GM04503 (cell line): ENCODE measurements at regions not wholly inside any gene's neighbourhood (a gene's known extent, or its start where the extent isn't known, plus 50 kb on each side); places are given as distances from the start of the nearest gene placed in this dataset.

Experiments
- DNase-seq: peaks from one replicate; pipeline ENCODE4 v3.0.0-alpha.2; 2012; ENCODE audit warnings: low read depth

DNA sequence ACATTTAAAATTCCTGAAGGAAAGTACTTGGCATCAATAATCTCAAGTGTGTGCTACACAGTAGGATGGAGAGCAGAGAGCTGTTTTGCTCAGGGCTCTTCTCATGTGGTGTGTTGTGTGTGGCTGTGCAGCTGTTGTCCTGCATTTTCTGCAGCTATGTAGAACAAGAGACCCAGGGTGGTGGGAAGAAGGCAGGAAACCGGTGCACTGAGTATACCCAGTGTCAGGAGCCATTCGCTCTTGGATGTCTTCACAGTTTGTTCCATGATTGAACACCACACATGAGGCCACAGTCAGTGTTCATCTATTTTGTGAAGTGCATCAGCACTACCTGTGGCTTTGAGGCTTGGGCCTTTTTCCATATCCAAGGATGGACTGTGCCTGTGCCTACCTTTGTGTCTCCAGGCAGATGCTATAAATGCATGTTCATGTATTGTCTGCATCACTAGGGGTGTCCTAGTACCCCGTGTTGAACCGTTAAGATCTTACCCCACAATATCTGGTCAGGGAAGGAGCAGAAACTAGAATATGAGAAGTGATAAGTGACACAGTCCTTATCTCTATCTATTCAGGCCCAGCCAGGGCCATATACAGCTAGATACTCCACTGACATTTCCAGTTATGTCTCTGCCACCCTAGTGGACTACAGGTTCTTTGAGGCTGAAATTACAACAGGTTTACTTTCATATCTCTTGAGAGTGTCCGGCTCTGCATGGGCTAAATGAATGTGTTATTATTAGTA, 194.3 kb downstream of the NR2F2 start:
- DNase-seq = no peak

DNA sequence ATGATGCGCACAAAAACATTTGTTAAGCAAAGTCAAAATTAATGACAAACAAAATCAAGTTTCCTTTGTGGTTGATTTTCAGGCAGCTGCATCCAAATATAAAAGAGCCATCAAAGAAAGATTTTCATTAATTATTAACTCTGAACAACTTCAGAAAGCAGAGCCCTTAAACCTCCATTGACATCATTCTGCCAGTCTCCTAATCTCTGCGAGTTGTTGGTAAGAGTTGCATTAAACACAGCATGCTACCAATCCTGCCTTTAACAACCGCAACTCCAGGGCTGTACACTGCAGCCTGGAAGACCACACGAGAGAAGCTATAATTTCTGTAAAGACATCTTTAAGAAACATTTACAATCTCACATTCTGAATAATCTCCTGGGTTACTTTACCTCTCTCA, 204.6 kb downstream of the NR2F2 start:
- no peak for DNase-seq

DNA sequence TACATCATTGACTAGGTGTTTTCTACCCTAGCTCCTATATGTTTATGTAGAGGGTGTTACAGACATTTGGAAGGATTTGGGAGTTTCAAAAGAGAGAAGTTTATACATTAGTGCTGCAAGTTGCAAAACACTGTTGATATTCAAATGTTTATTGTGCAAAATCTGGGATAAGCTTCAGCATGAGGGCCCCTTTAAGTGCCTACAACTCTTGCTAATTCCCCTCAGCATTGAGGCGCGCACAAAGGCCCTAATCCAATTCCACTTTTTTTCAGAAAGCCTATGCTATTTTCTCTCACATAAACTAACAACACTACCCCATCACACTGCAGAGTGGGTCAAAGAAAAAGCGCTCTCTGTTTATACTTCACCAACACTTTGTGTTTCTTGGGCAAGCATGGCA, 208.0 kb downstream of the NR2F2 start:
- no peak for DNase-seq

DNA sequence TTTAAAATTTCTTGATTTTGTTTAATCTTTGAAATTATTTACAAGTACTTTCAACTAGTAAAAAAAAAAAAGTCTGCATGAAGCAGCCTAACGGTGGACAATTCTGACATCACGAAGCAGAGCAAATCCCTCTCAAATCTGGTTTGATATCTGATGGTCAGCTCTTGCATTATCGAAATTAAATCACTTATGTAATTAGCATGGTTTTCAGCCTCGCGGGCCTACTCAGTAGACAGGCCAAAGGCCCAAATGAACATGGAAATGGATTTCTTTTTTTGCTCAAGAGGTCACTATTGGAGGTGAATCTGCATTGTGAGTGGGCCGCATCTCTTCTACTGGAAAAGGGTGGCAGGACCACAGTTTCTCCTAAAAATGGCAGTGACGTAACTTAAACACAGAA, 209.8 kb downstream of the NR2F2 start:
- DNase-seq = no peak

DNA sequence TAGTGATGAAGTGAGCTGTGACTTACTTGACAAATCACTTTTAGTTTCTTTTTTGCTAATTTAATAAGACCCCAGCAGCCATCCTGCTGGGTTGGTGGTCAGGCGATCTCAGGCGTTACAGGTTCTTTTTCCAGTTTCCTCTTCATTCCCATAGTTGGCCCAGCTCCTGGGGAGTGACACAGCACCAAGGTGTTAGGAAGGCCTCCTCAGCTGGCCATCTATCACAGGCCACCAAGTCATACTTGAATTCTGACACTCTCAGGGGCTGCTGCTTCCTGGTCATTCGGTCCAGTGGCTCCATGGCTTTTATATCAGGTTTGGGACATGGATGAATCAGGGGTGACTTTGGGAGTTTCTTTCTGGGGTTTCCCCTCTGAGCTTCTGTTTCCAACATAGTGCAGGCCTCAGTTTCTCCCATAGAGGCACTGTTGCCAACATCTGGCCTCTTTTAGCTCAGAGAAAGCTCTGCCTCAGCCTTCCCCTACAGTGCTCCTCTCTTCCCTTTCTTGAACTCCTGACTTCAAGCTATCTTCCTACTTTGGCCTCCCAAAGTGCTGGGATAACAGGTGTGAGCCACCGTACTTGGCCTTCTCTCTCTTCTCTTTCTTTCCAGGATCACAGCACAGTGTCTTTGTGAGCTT, 211.8 kb downstream of the NR2F2 start:
- no peak for DNase-seq

DNA sequence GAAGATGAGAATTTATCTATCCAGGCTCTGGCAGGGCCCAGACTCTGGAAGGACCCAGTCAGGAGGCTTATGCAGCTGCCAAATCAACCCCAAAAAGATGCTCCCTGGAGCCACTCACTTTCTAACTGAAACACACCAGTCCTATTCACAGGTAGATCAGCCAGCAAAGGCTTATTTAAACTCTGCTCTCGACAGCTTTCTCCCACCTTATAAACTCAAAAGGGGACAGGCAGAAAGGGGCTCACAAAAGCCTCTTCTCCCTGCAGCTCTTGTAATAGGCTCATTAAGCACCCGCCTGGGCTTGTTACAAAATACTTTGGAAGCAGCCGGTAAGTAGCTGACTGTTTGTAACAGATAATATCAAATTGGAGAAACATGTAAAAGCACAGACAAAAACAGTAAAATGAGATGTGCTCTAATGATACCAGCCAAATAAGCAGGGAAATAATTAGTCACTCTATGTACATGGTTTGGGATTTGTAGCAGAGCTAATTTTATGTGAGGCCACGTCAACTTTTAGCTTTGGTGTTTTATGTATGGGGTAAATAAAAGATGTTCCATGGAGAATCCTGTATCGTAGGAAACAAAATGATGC, 213.8 kb downstream of the NR2F2 start:
- no peak for DNase-seq

DNA sequence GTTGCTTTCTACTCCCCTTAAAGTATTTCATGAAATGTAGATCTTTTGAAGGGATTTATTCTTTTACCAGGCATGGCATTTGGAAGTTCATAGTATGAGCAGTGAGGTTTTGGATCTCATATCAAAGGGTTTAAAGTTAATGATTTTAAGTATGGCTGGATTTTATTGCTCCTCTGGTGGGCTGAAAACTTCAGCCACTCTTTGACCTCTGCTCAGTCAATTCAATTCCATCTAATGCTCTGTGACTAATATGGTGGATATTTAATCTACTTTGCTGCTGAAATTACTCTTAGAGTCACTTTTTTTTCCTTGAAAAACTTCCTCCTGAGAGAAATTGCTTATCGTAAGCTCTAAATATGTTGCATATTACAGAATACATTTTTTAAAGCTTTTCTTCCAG, 218.6 kb downstream of the NR2F2 start:
- no peak for DNase-seq

DNA sequence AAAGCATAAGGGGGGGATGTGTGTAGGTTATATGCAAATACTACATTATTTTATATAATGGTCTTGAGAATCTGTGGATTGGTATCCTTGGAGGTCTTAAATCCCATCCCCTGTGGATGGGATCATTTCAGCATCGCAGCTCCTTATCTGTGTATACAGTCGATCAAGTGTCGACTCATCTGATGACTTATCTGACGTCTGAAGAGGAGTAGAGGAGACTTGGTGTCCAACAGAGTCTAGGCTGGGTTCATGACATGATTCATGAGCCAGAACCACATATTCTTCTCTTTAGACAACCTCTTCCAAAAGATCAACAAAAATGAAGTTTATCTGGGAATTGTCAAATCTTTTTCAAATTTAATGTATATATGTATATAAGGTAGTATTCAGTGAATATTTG, 220.7 kb downstream of the NR2F2 start:
- no peak for DNase-seq

DNA sequence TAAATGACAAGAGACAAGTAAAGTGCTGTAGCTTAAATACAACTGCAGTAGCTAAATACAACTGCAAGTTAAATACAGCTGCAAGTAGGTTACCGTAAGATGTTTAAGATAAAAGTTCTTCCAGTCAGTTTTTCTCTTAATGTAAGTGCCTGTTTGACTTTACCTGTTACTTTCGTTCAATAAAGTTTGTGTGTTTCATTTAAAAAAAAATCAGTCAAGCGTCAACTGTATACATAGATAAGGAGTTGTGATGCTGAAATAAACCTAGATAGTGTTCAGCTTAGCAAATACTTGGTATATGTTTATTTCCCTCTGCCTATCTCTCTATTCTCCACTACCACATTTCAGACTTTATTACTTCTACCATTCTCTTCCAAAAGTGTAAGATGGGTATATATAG, 221.2 kb downstream of the NR2F2 start:
- no peak for DNase-seq

DNA sequence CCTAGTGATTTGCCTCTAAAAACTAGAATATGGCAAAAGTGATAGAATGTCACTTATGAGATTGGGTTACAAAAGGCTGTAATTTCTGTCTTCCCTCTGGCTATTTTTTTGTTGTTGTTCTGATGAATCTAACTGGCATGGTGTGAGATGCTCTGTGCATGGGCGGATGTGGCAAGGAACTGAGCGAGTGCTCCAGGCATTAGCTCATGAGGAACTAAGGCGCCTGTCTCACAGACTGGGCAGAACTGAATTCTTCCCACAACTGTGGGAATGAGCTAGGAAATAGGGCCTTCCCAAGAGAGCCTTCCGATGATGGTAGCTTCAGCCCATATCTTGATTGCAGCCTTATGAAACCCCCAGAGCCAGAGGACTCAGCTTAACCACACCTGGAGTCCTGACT, 222.5 kb downstream of the NR2F2 start:
- DNase-seq = no peak

DNA sequence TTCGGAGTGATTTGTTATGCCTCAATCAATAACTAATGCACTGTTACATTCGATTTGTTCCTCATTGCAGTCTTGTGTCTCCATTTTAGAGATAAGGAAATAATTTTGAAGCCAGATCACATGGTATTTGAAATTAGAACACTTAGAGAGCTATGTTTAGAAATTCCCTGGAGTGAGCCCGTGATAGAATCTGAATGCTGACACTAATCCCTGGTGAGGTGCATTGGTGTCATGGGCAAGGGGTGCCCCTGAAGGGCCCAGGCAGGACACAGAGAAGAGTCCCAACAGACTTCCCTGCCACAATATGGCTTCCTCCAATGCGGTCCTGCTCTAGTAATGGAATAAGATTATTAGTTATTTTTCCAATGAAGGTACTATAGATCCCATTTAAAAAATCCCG, 223.0 kb downstream of the NR2F2 start:
- no peak for DNase-seq

DNA sequence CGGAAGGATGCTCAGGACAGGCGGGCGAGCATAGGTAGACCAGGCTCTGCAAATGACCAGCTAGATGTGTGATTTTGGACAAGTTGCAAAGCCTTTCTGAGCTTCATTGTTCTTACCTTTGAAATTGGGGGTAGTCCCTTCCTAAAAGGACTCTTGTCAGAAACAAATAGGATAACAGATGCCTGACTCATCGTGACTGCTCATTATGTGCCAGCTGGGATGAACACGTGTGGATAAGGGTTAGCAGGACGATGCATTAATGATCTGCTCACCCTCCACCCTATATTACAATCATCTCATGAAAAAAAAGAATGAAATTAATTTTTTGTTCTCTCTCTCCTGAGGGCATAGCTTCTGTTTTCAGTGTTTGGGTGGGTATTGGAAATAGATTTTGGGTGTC, 223.4 kb downstream of the NR2F2 start:
- DNase-seq = no peak

DNA sequence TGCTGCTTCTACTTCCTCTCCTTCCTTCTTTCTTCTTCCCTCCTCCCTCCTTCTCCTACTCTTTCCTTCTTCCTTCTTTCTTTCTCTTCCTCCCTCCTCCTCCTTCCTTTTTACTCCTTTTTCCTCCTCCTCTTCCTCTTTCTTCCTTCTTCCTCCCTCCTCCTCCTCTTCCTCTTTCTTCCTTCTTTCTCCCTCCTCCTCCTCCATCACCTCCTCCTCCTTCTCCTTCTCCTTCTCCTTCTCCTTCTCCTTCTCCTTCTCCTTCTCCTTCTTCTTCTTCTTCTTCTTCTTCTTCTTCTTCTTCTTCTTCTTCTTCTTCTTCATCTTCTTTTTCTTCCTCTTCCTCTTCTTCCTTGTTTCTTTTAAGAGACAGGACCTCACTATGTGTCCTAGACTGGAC, 224.0 kb downstream of the NR2F2 start:
- no peak for DNase-seq

DNA sequence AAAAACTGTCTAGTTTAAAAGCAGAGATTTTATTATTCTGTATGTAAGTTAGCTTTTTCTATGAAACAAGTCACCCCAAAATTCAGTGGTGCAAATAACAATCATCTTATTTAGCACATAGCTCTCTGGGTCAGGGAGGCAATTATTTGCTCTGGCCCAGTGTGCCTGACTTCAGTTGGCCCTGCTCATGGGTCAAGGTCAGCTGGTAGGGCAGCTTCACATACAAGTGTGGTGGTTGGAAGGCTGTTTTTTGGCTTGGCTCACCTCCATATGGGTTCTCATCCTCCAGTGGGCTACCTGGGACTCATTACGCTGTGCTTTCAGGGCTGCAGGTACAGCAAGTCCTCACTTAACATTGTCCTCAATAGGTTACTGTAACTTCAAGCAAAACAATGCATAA, 228.6 kb downstream of the NR2F2 start:
- DNase-seq = no peak

DNA sequence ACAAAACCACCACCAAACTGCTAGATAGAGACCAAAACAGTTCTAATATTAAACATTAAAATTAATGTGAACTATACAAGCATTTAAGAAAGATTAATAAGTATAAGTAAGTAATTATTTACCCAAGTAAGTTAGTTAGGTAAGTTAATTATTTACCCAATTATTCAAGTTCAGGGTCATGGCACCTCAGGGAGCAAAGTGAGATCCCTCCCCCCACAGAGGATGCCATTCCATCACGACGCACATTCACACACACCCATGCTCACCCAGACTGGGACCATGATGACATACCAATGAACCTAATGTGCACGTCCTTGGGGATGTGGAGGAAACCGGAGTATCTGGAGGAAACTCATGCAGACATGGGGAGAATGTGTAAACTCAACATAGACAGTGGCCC, 229.1 kb downstream of the NR2F2 start:
- DNase-seq = no peak

DNA sequence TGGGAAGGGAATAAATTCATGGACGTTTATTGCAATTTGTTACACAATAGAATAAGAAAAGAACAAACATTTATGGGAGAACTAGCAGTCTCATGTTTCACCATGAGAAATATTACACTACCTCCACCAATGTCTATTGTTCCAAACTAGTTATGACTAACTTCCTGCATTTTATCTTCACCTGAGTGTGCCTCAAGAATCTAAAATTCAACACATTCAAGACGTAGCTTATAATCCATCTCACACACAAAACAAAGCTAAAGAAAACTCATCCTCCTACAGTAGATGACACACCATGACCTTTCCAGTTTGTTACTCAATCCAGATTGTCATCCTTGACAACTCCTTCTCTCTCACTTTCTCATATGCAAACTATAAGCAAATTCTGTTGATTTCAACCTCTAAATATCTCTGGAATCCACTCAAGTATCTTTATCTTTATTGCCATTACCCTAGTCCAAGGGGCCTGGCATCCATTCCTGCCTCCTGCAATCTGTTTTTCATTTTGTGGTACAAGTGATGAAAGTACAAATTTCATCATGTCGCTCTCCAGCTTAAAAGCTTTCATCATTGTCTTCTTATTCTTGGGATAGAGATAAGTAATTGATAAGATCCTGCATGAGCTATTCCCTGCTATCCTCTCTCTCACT, 229.9 kb downstream of the NR2F2 start:
- DNase-seq = no peak

DNA sequence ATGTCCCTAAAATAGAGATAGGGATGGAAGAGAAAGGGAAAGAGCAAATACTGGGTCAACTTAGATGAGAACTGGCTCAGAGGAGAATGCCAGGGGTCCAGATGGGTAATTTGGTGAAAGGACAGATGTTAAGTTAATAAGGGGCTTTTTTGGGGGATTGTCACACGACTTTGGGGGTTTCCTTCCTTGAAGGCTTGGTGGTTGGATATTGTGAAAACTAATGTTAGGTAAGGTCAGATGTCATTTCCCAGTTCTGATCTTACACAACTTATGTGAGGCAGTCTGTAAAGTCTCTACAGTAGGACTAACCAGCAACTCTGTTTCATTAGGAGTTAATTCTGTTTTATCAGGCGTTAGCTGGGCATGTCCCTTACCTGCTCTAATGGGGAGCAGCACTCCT, 231.1 kb downstream of the NR2F2 start:
- no peak for DNase-seq

DNA sequence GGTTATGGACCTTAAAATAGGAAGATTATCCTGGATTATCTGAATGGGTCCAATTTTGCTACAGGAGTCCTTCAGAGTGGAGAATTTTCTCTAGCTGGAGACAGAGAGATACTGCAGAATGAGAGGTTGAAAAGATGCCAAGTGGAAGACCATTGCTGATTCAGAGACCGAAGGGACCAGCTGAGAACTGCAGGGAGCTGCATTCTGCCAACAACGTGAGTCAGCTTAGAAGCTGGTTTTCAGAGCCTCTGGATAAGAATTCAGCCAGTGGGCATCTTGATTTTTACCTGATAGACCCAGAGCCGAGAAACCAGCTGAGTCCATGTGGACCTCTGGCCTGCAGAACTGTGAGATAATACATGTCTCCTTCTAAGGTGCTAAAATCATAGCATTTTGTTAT, 234.0 kb downstream of the NR2F2 start:
- DNase-seq = no peak

DNA sequence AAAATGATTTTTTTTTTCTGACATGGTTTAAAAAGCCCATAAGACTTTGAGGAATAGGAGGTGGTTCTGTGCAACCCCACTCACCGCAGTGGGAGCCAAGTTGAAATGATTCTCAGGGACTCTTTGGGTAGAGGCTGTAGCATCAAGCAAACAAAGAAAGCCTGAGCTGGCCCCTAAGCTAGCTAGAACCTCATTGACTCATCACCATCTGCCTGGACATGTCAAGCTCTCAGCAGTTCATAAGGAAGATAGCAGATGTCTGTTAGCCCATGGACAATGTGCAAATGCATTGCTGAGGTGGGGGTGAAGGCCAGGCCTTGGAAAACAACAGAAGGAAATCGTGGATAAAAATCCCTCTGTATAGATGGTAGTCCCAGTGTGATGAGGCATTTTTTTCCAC, 234.8 kb downstream of the NR2F2 start:
- DNase-seq = no peak

DNA sequence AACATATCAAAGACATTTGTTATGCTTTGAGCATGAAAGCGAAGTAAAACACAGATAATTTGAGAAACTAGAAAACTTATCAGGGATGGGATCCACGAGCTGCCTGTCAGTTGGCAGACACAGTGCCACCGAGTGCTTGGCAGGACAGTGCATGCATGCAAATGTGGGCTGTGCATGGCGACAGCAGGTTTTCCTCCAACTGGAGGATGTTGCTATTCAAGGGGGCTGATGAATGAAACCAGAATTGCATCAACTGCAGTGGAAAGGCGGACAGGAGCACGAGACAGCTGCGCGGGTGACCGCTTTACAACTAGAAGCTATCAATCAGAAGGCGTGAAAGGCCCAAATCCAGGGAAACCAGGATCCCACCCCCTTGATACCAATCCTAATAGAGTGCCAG, 244.3 kb downstream of the NR2F2 start:
- no peak for DNase-seq

DNA sequence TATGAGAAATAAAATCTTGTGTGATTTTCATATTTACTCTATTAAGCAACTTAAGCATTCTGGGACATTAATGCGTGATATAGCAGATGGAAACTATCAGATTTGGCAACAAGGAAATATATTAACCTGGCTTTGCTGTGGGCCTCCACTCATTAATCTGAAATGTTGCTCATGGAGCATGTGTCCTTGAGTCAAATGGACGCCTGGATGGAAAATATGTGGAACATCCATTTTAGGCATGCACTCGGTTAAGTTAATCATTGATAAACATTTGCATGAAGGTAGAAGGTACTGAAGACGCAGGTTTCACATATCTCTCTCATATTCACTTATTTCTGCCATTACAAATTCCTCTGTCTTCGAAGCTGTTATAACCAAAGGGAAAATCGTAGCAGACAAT, 246.1 kb downstream of the NR2F2 start:
- DNase-seq = no peak

DNA sequence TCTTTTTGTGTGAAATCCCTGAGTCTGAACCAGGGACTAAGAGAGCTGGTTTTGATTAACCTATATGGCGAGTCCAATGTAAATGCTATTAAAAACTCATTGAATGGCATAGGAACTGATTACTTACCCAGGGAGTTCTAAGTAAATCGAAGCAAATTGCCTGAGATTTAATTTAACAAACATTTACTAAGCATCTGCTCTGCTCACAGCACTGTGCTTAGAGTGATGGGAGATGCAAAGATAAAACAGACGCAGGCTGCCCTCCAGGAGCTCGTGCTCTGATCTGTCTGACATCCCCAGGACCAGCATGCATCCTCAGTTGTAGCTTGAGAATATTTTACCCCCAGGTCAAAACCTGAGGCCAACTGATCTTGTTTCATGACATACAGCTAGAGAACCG, 247.9 kb downstream of the NR2F2 start:
- no peak for DNase-seq

DNA sequence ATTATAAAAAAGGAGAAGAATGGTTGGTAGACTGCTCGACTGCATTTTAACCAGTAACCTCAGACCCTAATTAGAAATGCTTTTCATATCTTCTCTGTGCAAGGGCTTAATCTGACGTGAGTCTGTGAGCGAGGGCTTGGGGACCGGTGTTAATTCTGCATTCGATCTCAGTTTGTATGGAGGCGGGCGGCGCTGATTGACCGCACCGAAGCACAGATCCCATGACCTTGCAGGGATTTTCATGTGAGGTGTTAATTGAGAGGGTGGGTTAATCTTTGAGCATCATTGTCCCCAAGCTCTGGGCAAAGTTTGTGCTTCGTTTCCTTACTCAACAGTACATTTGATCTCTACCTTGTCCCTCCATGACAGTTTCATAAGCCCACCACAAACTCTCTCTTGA, 250.9 kb downstream of the NR2F2 start:
- DNase-seq = no peak
